DOHH2 (cell line): ENCODE measurements at regions not wholly inside any gene's neighbourhood (a gene's known extent, or its start where the extent isn't known, plus 50 kb on each side); places are given as distances from the start of the nearest gene placed in this dataset.

Experiments used
- CTCF ChIP-seq: fragments of 200-600 bp; sonication (generic); IDR thresholded peaks from one replicate; pipeline ENCODE4 v1.5.1; 2014; ENCODE audit warnings: antibody characterized with exemption, mild to moderate bottlenecking, low read depth, low read length; ENCODE audit not compliant: poor library complexity, severe bottlenecking
- EZH2phosphoT487 ChIP-seq: fragments of 200-600 bp; sonication (generic); IDR thresholded peaks from 2 replicates; pipeline ENCODE4 v1.6.1; 2017; ENCODE audit warnings: borderline replicate concordance, mild to moderate bottlenecking, antibody characterized with exemption, low read length, moderate library complexity, mixed read lengths

DNA sequence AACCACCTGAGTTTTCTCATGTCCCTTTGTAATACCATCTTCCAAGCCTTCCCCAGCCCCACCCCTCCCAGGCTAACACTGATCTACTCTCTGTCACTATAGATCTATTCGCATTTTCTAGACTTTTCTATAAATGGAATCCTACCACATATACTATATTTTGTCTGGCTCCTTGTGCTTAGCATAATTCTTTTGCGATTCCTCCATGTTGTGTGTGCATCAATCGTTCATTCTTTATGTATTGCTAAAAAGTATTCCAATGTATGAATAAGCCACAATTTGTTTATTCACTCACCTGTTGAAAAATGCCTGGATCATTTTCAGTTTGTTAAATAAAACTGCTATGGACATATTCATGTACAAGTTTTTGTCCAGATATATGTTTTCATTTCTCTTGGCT lies 66.7 kb upstream of the DPT start:
- TF ChIP-seq CTCF: no peak
- TF ChIP-seq EZH2phosphoT487: no peak
